DND-41 (cell line): ENCODE measurements at regions not wholly inside any gene's neighbourhood (a gene's known extent, or its start where the extent isn't known, plus 50 kb on each side); places are given as distances from the start of the nearest gene placed in this dataset.

Experiments
- CTCF ChIP-seq: IDR thresholded peaks from 2 replicates; pipeline ENCODE4 v1.5.1; 2012; ENCODE audit warnings: borderline replicate concordance, low read length, moderate library complexity, mild to moderate bottlenecking; ENCODE audit not compliant: poor library complexity, severe bottlenecking; ENCODE audit errors: extremely low read depth
- EZH2 ChIP-seq: IDR thresholded peaks from 3 replicates; pipeline ENCODE4 v1.6.1; 2012; ENCODE audit warnings: borderline replicate concordance, low read depth, mild to moderate bottlenecking, moderate library complexity, low read length, inconsistent platforms; ENCODE audit not compliant: severe bottlenecking

- TF ChIP-seq EZH2: no peak
- TF ChIP-seq CTCF: no peak
These were observed 2455.2 kb downstream of the PCDH9 start for GRCh38 chr13:64774915-64775314.
